Spinal cord (tissue), 9 donors: ENCODE measurements at regions not wholly inside any gene's neighbourhood (a gene's known extent, or its start where the extent isn't known, plus 50 kb on each side); places are given as distances from the start of the nearest gene placed in this dataset.

Source experiments
- DNase-seq, 6 donors: peaks; one replicate each; pipeline versions ENCODE4 v3.0.0 to v3.0.0-alpha.2; 2013 to 2015; ENCODE audit warnings: low spot score in 6 of 6, low read depth in 4 of 6
- H3K27ac ChIP-seq: one replicate; pipeline ENCODE4 v1.5.1; 2013; ENCODE audit warnings: low read depth, low read length, control low read depth
- H3K27me3 ChIP-seq: one replicate; pipeline ENCODE4 v1.6.1; 2013; ENCODE audit warnings: low read length; ENCODE audit not compliant: control insufficient read depth, insufficient read depth
- H3K36me3 ChIP-seq: one replicate; pipeline ENCODE4 v1.6.1; 2013; ENCODE audit warnings: low read length; ENCODE audit not compliant: control insufficient read depth, insufficient read depth
- H3K4me1 ChIP-seq: one replicate; pipeline ENCODE4 v1.6.1; 2013; ENCODE audit warnings: low read length; ENCODE audit not compliant: control insufficient read depth, insufficient read depth
- H3K4me3 ChIP-seq: one replicate; pipeline ENCODE4 v1.5.1; 2013; ENCODE audit warnings: low read depth, low read length, control low read depth
- H3K9me3 ChIP-seq: one replicate; pipeline ENCODE4 v1.6.1; 2013; ENCODE audit warnings: low read length; ENCODE audit not compliant: control insufficient read depth, insufficient read depth
- WGBS: methylation state at CpG from one replicate; pipeline ENCODE4 v1.1.5; 2013; ENCODE audit warnings: missing lambda C conversion rate; ENCODE audit not compliant: insufficient coverage; 5-methylcytosine and 5-hydroxymethylcytosine counted together
- donor health status: healthy.

- no peak overlapping the region for H3K4me3 ChIP-seq
- no peaks in the 10 kb centered on the region for H3K36me3 ChIP-seq
- DNase-seq, result no peak
- H3K27me3 ChIP-seq, result no peaks in the 10 kb centered on the region
- H3K27ac ChIP-seq, result no peak overlapping the region
- no peaks in the 10 kb centered on the region for H3K4me1 ChIP-seq
- 100% methylated on average over 1 of the region's 1 CpG for WGBS
- H3K9me3 ChIP-seq, result peaks cover 1% of the 10 kb centered on the region
Measured at GRCh38 chr4:162699629-162700028, 467.1 kb downstream of the NAF1 start.

DNA sequence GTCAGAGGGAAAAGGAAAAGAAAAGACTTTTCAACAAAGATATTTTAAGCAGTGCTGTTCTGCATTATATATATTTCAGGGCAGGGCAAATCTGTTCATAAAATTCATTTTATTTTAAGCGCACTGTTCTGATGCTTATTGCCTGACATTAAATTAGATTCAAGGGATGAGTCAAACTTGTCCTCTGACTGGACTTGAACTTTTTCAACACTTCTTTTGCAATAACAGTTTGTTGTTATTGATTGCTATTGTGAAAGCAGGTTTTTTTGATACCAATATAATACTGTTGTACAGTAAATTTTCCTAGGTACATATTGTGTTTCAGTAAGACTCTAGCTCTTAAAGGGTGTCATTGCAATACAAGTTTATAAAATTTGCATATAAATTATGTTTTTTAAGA lies 481.3 kb downstream of the NAF1 start:
- no peak overlapping the region for H3K27ac ChIP-seq
- WGBS, result no CpG with 5 or more reads among the region's 1 CpG
- H3K4me1 ChIP-seq, result no peaks in the 10 kb centered on the region
- no peak for DNase-seq
- H3K36me3 ChIP-seq, result no peaks in the 10 kb centered on the region
- H3K27me3 ChIP-seq, result no peaks in the 10 kb centered on the region
- no peaks in the 10 kb centered on the region for H3K9me3 ChIP-seq
- H3K4me3 ChIP-seq, result no peak overlapping the region

- Histone ChIP-seq H3K36me3 (no peaks in the 10 kb centered on the region), H3K9me3 (no peaks in the 10 kb centered on the region), H3K27me3 (no peaks in the 10 kb centered on the region), H3K4me1 (no peaks in the 10 kb centered on the region), H3K4me3 (no peak overlapping the region), H3K27ac (no peak overlapping the region)
- DNase-seq, result no peak
Measured at GRCh38 chr4:162684998-162685397, 481.7 kb downstream of the NAF1 start.

DNA sequence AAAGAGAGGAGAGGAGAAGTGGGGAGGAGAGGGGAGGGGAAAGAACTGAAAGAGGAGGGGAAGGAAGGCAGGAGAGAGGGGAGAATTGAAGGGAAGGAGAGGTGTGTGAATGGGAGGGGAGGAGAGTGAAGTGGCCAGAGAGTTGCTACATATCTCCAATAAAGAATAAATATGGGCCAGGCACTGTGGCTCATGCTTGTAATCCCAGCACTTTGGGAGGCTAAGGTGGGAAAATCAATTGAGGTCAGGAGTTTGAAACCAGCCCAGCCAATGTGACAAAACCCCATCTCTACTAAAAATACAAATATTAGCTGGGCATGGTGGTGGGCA lies 482.4 kb downstream of the NAF1 start:
- H3K4me1 ChIP-seq, result no peaks in the 10 kb centered on the region
- H3K27me3 ChIP-seq, result no peaks in the 10 kb centered on the region
- peaks cover 1% of the 10 kb centered on the region for H3K9me3 ChIP-seq
- no peak overlapping the region for H3K27ac ChIP-seq
- no peak overlapping the region for H3K4me3 ChIP-seq
- H3K36me3 ChIP-seq, result no peaks in the 10 kb centered on the region
- DNase-seq, result no peak

- H3K4me1 ChIP-seq, result no peaks in the 10 kb centered on the region
- no peak overlapping the region for H3K4me3 ChIP-seq
- DNase-seq, result no peak
- no peaks in the 10 kb centered on the region for H3K36me3 ChIP-seq
- no peaks in the 10 kb centered on the region for H3K27me3 ChIP-seq
- no peak overlapping the region for H3K27ac ChIP-seq
- no CpG with 5 or more reads among the region's 5 CpGs for whole genome bisulfite sequencing
- peaks cover 2% of the 10 kb centered on the region for H3K9me3 ChIP-seq
Measured at GRCh38 chr4:162683659-162684370, 482.9 kb downstream of the NAF1 start.

DNA sequence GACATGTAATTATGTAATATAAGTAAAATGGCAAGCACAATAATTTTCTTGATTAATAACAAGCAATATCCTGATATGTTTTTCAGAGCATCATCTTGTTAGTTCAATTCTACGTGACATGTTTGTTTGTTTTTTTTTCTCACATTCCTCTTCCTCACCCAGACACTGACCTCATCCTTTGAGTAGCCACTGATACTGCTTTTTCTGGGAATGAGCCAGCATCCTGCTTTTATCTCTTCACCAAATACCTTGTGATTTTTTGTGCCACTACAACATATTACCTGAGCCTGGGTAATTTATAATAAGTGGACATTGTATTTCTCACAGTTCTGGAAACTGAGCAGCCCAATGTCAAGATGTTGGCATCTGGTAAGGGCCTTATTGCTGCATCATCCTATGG lies 484.0 kb downstream of the NAF1 start:
- Histone ChIP-seq H3K9me3 (peaks cover 2% of the 10 kb centered on the region), H3K36me3 (no peaks in the 10 kb centered on the region), H3K4me3 (no peak overlapping the region), H3K27ac (no peak overlapping the region), H3K27me3 (no peaks in the 10 kb centered on the region), H3K4me1 (no peaks in the 10 kb centered on the region)
- no peak for DNase-seq
- 75% methylated on average over 1 of the region's 1 CpG for WGBS

DNA sequence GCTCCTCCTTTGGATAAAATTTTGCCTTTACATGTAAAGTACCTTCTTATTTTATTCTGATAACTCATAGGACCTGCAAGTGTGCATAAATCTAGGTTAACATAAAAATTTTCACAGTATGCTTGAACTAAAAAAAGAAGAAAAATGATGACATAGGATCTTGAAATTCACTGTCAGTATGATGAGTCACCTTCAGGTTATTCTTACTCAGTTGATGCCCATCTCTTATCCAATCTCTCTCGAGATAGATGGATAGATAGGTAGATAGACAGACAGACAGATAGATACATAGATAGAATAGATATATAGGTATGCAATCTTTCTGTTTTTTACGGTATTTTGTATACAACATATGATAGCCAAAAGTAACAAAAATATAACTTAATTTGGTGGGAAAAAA lies 485.5 kb downstream of the NAF1 start:
- H3K27me3 ChIP-seq, result no peaks in the 10 kb centered on the region
- no peak overlapping the region for H3K27ac ChIP-seq
- no peaks in the 10 kb centered on the region for H3K4me1 ChIP-seq
- WGBS, result no CpG with 5 or more reads among the region's 2 CpGs
- DNase-seq, result no peak
- no peaks in the 10 kb centered on the region for H3K36me3 ChIP-seq
- H3K4me3 ChIP-seq, result no peak overlapping the region
- peaks cover 2% of the 10 kb centered on the region for H3K9me3 ChIP-seq

- DNase-seq, result no peak
- H3K4me1 ChIP-seq, result no peaks in the 10 kb centered on the region
- H3K27ac ChIP-seq, result no peak overlapping the region
- peaks cover 3% of the 10 kb centered on the region for H3K9me3 ChIP-seq
- H3K27me3 ChIP-seq, result no peaks in the 10 kb centered on the region
- H3K4me3 ChIP-seq, result no peak overlapping the region
- H3K36me3 ChIP-seq, result no peaks in the 10 kb centered on the region
- 100% methylated on average over 1 of the region's 2 CpGs for WGBS
Measured at GRCh38 chr4:162675661-162676060, 491.0 kb downstream of the NAF1 start.

- no peaks in the 10 kb centered on the region for H3K9me3 ChIP-seq
- H3K36me3 ChIP-seq, result no peaks in the 10 kb centered on the region
- WGBS, result 83% methylated on average over 1 of the region's 1 CpG
- H3K4me1 ChIP-seq, result no peaks in the 10 kb centered on the region
- no peak for DNase-seq
- H3K27ac ChIP-seq, result no peak overlapping the region
- no peaks in the 10 kb centered on the region for H3K27me3 ChIP-seq
- no peak overlapping the region for H3K4me3 ChIP-seq
Measured at GRCh38 chr4:162661913-162662312, 498.1 kb upstream of the FSTL5 start.

DNA sequence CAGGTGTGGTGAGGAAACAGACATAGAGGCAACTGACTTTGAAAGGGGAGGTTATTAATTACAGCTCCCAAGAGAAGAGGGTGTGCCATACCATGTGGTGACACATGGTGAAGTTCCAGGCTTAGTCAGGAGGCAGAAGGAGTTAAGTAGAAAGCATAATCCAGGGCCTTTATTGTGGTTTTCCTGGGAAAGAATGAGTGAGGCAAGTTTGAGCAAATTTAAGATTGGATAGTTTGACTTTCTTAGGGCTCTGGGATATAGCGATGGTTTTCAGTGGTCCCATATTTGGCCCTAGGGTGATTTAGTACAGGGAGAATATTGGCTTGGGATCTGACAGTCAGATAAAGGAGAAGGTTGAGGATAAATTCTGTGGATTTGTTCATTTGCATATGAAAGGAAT lies 495.9 kb upstream of the FSTL5 start:
- Histone ChIP-seq H3K4me1 (no peaks in the 10 kb centered on the region), H3K9me3 (no peaks in the 10 kb centered on the region), H3K27me3 (no peaks in the 10 kb centered on the region), H3K4me3 (no peak overlapping the region), H3K36me3 (no peaks in the 10 kb centered on the region), H3K27ac (no peak overlapping the region)
- no peak for DNase-seq
- WGBS, result 69% methylated on average over 1 of the region's 1 CpG
